GM20000 (cell line): ENCODE measurements at regions not wholly inside any gene's neighbourhood (a gene's known extent, or its start where the extent isn't known, plus 50 kb on each side); places are given as distances from the start of the nearest gene placed in this dataset.
"Not testable (repeated sequence)": the region's sequence is repeated elsewhere in the genome, so short reads cannot be mapped to it uniquely, and the experiment has no call there.

ENCODE experiments used
- DNase-seq: peaks from one replicate; pipeline ENCODE4 v3.0.0; 2012; ENCODE audit warnings: low spot score
- TF ChIP-seq, protein P1 (sequence below): IDR thresholded peaks from 2 replicates; pipeline ENCODE4 v1.5.1; 2012; ENCODE audit warnings: mild to moderate bottlenecking, control low read depth; ENCODE audit errors: extremely low read depth, missing control alignments

DNA sequence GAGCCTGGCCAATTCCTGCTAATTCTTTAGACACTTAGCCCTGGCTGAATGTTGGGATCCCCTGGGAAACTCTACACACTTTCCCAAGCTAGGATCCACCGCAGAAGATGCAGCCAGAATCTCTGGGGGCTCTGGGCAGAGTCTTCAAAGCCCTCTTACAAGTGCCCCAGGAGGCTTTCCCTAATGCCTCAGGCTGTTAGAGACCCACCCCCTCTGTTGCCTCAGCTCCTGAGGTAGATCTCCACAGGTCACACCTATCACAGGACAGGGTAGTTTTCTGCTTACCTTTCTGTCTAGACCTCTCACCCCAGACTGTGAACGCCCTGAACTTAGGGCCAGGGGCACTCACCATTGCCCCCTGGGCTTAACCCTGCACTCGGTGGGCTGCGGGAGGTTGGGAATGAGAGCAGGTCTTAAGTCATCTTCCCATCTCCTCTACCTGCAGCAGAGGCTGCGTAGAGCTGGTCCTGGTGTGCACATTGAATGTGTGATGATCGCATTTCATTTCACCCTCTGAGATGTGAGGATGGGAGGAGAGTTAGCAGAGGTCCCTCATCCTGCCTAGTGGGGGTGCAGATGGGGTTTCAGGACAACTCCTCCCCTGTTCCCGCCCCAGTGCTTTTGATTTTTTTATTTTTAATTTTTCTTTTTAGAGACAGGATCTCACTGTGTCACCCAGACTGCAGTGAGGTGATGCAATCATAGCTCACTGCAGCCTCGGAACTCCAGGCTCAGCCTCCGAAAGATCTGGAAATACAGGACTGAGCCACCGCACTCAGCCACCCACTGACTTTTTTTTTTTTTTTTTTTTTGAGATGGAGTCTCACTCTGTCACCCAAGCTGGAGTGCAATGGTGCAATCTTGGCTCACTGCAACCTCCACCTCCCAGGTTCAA lies 89.0 kb upstream of the LHX1 start:
- DNase-seq: no peak
- TF ChIP-seq, protein P1, sequence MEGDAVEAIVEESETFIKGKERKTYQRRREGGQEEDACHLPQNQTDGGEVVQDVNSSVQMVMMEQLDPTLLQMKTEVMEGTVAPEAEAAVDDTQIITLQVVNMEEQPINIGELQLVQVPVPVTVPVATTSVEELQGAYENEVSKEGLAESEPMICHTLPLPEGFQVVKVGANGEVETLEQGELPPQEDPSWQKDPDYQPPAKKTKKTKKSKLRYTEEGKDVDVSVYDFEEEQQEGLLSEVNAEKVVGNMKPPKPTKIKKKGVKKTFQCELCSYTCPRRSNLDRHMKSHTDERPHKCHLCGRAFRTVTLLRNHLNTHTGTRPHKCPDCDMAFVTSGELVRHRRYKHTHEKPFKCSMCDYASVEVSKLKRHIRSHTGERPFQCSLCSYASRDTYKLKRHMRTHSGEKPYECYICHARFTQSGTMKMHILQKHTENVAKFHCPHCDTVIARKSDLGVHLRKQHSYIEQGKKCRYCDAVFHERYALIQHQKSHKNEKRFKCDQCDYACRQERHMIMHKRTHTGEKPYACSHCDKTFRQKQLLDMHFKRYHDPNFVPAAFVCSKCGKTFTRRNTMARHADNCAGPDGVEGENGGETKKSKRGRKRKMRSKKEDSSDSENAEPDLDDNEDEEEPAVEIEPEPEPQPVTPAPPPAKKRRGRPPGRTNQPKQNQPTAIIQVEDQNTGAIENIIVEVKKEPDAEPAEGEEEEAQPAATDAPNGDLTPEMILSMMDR: no peak

DNA sequence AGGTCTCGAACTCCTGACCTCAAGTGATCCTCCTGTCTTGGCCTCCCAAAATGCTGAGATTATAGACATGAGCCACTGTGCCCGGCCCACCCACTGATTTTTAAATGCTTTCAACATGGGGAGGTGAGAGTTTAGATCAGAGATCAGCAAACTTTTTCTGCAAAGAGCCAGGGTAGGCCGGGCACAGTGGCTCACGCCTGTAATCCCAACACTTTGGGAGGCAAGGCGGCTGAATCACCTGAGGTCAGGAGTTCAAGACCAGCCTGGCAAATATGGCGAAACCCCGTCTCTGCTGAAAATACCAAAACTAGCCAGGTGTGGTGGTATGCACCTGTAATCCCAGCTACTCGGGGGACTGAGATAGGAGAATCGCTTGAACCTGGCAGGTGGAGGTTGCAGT lies 88.3 kb upstream of the LHX1 start:
- DNase-seq: not testable (repeated sequence)

DNA sequence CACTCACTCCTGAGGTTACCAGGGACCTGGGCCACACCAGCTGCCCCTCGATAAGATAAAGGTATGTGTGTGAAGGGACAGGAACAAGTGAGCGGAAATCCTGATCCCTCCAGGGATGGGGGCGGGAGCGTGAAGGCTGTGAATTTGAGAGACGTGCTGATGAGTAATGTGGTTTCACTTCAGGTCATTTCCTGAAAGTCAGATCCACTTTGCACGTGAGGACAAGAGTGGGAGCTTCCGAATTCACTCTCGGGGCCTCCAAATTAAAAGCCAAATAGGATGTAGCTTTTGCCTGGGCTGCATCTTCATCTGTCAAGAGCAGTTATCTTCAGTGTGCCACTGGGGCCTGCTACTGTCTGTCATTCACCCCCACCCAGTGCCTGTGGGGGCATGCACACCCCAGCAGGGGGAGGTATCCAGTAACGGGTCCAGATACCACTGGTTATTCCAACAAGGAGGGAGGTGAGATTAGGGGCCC lies 87.4 kb upstream of the LHX1 start:
- TF ChIP-seq, protein P1: no peak
- peak; percentile 48 for DNase-seq

DNA sequence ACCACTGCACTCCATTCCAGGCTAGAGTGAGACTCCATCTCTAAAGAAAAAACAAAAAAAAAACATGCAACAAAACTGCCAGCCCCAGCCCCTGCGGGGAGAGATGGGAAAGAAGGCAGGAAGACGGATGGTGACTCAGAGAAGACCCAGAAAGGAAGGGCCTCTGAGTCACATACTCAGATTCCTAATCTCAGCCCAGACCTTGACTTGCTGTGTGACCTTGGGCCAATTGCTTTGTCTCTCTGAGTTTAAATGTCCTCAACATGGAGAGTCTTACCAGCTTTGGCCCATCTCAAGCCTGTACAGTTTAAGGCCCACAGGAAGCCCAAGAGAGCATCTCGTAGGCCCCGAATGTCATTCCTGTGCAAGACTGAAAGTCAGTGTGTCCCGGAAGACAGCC lies 86.5 kb upstream of the LHX1 start:
- DNase-seq: no peak
- TF ChIP-seq, protein P1: no peak

DNA sequence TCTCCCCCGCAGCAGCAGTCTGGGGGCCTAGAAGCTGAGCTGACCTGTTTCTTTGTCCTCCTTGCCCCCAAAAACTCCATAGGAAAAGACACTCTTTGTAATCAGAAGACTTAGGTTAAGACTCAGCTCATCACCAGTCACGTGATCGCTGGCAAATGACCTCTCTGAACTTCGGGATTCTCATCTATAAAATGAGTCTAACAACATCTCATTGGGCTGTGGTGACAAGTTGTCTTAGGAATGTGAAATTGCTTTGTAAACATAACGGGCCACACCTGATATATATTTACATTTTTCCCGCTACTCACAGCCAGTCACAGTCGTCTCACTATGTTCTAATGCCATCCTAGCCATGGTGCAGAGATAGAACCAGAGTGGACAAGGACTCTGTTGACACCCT lies 86.0 kb upstream of the LHX1 start:
- TF ChIP-seq, protein P1: no peak
- no peak for DNase-seq

DNA sequence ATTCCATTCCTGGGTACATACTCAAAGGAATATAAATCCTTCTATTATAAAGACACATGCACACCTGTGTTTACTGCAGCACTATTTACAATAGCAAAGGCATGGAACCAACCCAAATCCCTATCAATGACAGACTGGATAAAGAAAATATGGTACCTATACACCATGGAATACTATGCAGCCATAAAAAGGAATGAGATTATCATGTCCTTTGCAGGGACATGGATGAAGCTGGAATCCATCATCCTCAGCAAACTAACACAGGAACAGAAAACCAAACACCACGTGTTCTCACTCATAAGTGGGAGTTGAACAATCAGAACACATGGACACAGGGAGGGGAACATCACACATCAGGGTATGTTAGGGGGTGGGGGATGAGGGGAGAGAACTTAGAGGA lies 84.8 kb upstream of the LHX1 start:
- not testable (repeated sequence) for DNase-seq

DNA sequence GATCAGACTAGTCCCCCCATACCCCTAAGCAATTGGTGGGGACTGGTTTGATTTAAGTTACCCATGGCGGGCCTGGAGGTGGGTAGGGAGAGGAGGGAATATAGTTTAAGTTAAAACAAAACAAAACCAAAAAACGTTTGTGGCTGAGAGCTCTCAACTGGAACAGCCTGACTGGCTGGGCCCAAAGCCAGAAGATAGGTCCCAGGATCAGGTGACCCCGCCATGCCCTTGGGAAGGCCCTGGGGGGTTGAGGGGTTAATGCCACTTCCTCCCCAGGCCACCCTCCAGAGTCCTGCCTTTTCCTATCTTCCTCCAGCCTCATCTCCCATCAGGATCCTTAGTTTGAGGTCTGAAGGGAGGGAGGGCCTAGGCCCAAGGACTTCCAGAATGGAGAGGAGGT lies 82.3 kb upstream of the LHX1 start:
- TF ChIP-seq, protein P1: no peak
- DNase-seq: no peak

DNA sequence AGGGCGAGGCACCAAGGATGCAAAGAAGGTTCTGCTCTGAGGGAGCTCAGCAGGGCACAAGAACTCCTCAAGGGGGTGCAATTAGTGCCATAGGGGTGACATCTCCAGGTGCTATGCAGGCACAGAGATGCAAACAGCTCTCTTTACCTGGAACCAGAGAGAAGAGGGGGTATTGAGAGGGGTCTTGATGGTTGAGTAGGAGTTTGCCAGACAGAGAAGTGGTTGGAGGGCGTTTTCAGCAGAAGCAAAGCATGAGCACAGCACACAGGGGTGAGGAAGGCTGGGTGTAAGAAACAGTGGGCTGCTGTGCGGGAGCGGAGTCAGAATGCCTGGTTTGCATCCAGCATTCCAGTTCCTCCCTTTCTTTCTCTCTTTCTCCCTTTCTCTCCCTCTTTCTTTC lies 81.8 kb upstream of the LHX1 start:
- no peak for DNase-seq
- TF ChIP-seq, protein P1: no peak
